Panc1 (cell line): ENCODE measurements at regions not wholly inside any gene's neighbourhood (a gene's known extent, or its start where the extent isn't known, plus 50 kb on each side); places are given as distances from the start of the nearest gene placed in this dataset.

Experiments
- ATAC-seq: fragments of 200-7000 bp; cut with Tn5 transposase; 2 replicates; pipeline ENCODE4 v1.9.1; 2020; ENCODE audit warnings: mild to moderate bottlenecking, moderate library complexity
- BruUV-seq: library from RNA; stranded (reverse); fragments of 400-500 nt; replicated peaks from 2 replicates; lab custom pipeline; 2021; lab: Mats Ljungman, UMichigan
- CTCF ChIA-PET: fragments of 300-600 bp; sonication (Branson Sonifier 250); formaldehyde crosslinking; loops from one replicate; lab custom pipeline; 2022; ENCODE audit warnings: antibody characterized with exemption; lab: Charles Lee
- POLR2A ChIA-PET: fragments of 300-600 bp; sonication (Branson Sonifier 250); formaldehyde crosslinking; loops from one replicate; lab custom pipeline; 2022; ENCODE audit warnings: antibody characterized with exemption; lab: Charles Lee
- DNase-seq: peaks from one replicate; pipeline ENCODE4 v3.0.0-alpha.2; 2010; ENCODE audit warnings: low read depth, low spot score
- H3K27ac ChIP-seq: 2 replicates; pipeline ENCODE4 v1.5.1; 2011; ENCODE audit warnings: mild to moderate bottlenecking, low read length, inconsistent platforms
- H3K27me3 ChIP-seq: fragments of 200-500 bp; sonication (Bioruptor generic); 2 replicates; pipeline ENCODE4 v1.6.0; 2014; ENCODE audit warnings: low read length, inconsistent platforms; ENCODE audit not compliant: control insufficient read depth, insufficient read depth
- H3K36me3 ChIP-seq: fragments of 200-500 bp; sonication (Bioruptor generic); 2 replicates; pipeline ENCODE4 v1.5.1; 2014; ENCODE audit warnings: inconsistent platforms, mild to moderate bottlenecking, low read length, moderate library complexity; ENCODE audit not compliant: control insufficient read depth, insufficient read depth
- H3K4me1 ChIP-seq: 2 replicates; pipeline ENCODE4 v1.5.1; 2011; ENCODE audit warnings: inconsistent platforms, mild to moderate bottlenecking, low read length, moderate library complexity; ENCODE audit not compliant: control insufficient read depth, insufficient read depth
- H3K4me3 ChIP-seq, 2 experiments: 2 replicates each; pipeline ENCODE4 v1.5.1; 2011 to 2012; ENCODE audit warnings: low read depth in 2 of 2, low read length in 2 of 2, mild to moderate bottlenecking in 2 of 2, inconsistent platforms in 1 of 2, moderate library complexity in 1 of 2
- H3K9me3 ChIP-seq: fragments of 200-500 bp; sonication (Bioruptor generic); 2 replicates; pipeline ENCODE4 v1.5.1; 2014; ENCODE audit warnings: low read depth, mild to moderate bottlenecking, inconsistent platforms, low read length, moderate library complexity; ENCODE audit not compliant: control insufficient read depth, insufficient read depth
- CTCF ChIP-seq: fragments of 450-650 bp; IDR thresholded peaks from 2 replicates; pipeline ENCODE4 v1.5.1; 2017; ENCODE audit warnings: mild to moderate bottlenecking
- POLR2AphosphoS5 ChIP-seq: IDR thresholded peaks from 2 replicates; pipeline ENCODE4 v1.6.1; 2012; ENCODE audit warnings: mild to moderate bottlenecking, low read depth, low read length, moderate library complexity
- REST ChIP-seq, 2 experiments: IDR thresholded peaks; 2 replicates each; pipeline ENCODE4 v1.6.1; 2011 to 2012; ENCODE audit warnings: low read depth in 2 of 2, control low read depth in 1 of 2, low read length in 1 of 2, mild to moderate bottlenecking in 1 of 2, moderate library complexity in 1 of 2; ENCODE audit not compliant: insufficient read depth in 1 of 2
- SIN3A ChIP-seq: IDR thresholded peaks from 2 replicates; pipeline ENCODE4 v1.6.1; 2012; ENCODE audit warnings: low read depth, mild to moderate bottlenecking, low read length, moderate library complexity, borderline replicate concordance; ENCODE audit not compliant: insufficient read depth
- TCF7L2 ChIP-seq: IDR thresholded peaks from 2 replicates; pipeline ENCODE4 v1.6.1; 2011; ENCODE audit warnings: mild to moderate bottlenecking, low read depth, low read length, inconsistent platforms
- in situ Hi-C: cut with HindIII; loops from 2 replicates; pipeline ENCODE4 v1.10.0; 2016; ENCODE audit warnings: low sequenced_read_pairs, low pct_unique_long_range_greater_than_20kb
- intact Hi-C: fragments of 100-400 bp; cut with micrococcal nuclease; formaldehyde crosslinking; loops from one replicate; pipeline ENCODE4 v1.10.0; 2022; ENCODE audit not compliant: unreplicated experiment

- H3K4me3 ChIP-seq: no peak overlapping the region
- no peak for ATAC-seq
- H3K36me3 ChIP-seq: no peaks in the 10 kb centered on the region
- POLR2A ChIA-PET: no interaction called here
- BruUV-seq: no TSS peak
- no peaks in the 10 kb centered on the region for H3K9me3 ChIP-seq
- intact Hi-C loops: no loop called here
- in situ Hi-C loops: no loop called here
- TF ChIP-seq REST (IDR thresholded peaks at IDR 0.05; ENCODE audit: insufficient read depth in 1 of 2, low read depth in 2 of 2, low read length in 1 of 2) (no peak), CTCF (no peak)
- CTCF ChIA-PET: no interaction called here
- no peak for DNase-seq
- H3K27me3 ChIP-seq: no peaks in the 10 kb centered on the region
- no peaks in the 10 kb centered on the region for H3K4me1 ChIP-seq
- no peak overlapping the region for H3K27ac ChIP-seq
These were observed 932.2 kb downstream of the SLC6A15 start for GRCh38 chr12:83980398-83980797.

- H3K27me3 ChIP-seq: no peaks in the 10 kb centered on the region
- H3K4me1 ChIP-seq: no peaks in the 10 kb centered on the region
- intact Hi-C loops (no loop called here), in situ Hi-C loops (no loop called here)
- ATAC-seq (no peak), DNase-seq (no peak)
- CTCF ChIA-PET: no interaction called here
- POLR2A ChIA-PET: no interaction called here
- TF ChIP-seq TCF7L2 (no peak), CTCF (no peak), POLR2AphosphoS5 (no peak), REST (IDR thresholded peaks at IDR 0.05; ENCODE audit: insufficient read depth in 1 of 2, low read depth in 2 of 2, low read length in 1 of 2) (no peak), SIN3A (no peak)
- H3K4me3 ChIP-seq: no peak overlapping the region
- BruUV-seq: no TSS peak
- no peak overlapping the region for H3K27ac ChIP-seq
- H3K9me3 ChIP-seq: no peaks in the 10 kb centered on the region
- no peaks in the 10 kb centered on the region for H3K36me3 ChIP-seq
These were observed 932.8 kb downstream of the SLC6A15 start for GRCh38 chr12:83979785-83980184.
